Stomach smooth muscle (tissue), 2 donors: ENCODE measurements at regions not wholly inside any gene's neighbourhood (a gene's known extent, or its start where the extent isn't known, plus 50 kb on each side); places are given as distances from the start of the nearest gene placed in this dataset.

Source experiments
- H3K27ac ChIP-seq: one replicate; pipeline ENCODE4 v1.7.0; 2013; ENCODE audit warnings: mild to moderate bottlenecking, low read length, inconsistent platforms
- H3K27me3 ChIP-seq, 2 donors: one replicate each; pipeline ENCODE4 v1.7.0; 2013; ENCODE audit warnings: low read length in 2 of 2; ENCODE audit not compliant: insufficient read depth in 2 of 2, control insufficient read depth in 1 of 2
- H3K36me3 ChIP-seq, 2 donors: one replicate each; pipeline ENCODE4 v1.7.0; 2013; ENCODE audit warnings: low read length in 2 of 2; ENCODE audit not compliant: control insufficient read depth in 2 of 2, insufficient read depth in 2 of 2
- H3K4me1 ChIP-seq: one replicate; pipeline ENCODE4 v1.7.0; 2013; ENCODE audit warnings: low read length; ENCODE audit not compliant: control insufficient read depth, insufficient read depth
- H3K4me3 ChIP-seq, 2 donors: one replicate each; pipeline ENCODE4 v1.7.0; 2013; ENCODE audit warnings: low read length in 2 of 2
- H3K9ac ChIP-seq, 2 donors: one replicate each; pipeline ENCODE4 v1.7.0; 2013; ENCODE audit warnings: low read length in 2 of 2, mild to moderate bottlenecking in 1 of 2
- H3K9me3 ChIP-seq, 2 donors: one replicate each; pipeline ENCODE4 v1.7.0; 2013; ENCODE audit warnings: low read length in 2 of 2; ENCODE audit not compliant: control insufficient read depth in 2 of 2
- donor health status: healthy.
- donor health status: Pancreatic carcinoma.

DNA sequence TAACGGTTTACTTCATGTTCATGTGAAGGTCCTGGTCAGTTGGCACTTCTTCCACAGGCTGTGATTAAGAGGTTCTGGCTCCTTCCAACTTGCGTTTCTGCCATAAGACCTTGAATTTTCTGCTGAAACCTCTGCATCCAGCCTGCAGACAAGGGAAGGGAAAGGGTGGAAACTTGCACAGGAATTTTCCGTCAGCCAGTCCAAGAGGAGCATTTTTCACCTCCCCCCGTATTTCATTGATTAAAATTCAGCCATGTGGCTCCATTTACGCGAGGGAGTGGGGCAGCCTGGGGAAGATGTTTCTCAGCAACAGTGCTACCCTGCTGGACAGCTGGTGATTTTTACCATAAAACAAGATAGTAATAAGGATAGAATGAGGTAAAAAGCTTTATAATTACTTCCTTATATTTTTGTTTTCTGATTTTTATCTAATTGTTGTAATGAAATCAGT, 101.5 kb upstream of the SMIM36 start:
- Histone ChIP-seq H3K27ac (no peak overlapping the region), H3K9me3 (no peaks in the 10 kb centered on the region), H3K9ac (no peak overlapping the region), H3K27me3 (no peaks in the 10 kb centered on the region), H3K36me3 (no peaks in the 10 kb centered on the region), H3K4me1 (peaks cover 25% of the 10 kb centered on the region), H3K4me3 (no peak overlapping the region)

DNA sequence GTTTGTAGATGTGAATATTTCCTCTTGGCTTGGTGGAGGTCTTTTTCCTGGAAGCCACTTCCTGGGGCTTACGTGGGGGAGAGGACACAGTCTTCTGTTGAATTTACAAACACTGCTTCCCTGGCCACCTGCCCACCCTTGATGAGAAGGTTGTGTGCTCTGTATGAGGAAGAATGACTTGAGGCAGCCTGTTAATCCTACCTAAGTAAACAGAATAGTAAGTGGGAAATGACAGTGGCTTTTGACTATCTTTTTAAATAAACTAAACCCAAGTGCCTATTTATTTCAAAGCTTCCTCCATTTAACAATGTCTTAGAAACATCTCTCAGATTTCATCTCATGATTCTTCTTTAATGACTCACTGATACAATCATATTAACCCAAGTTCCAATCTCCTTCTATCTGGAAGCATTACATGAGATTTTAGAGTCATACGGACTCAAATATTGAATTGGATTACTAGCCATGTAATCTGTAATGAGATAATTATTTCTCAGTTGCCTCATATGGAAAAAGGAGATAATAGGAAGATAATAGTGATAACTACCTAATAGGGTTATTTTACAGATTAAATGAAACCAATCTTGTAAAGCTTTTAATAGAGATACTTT, 96.6 kb upstream of the SMIM36 start:
- H3K36me3 ChIP-seq, result no peaks in the 10 kb centered on the region
- no peaks in the 10 kb centered on the region for H3K27me3 ChIP-seq
- H3K4me1 ChIP-seq, result peaks cover 25% of the 10 kb centered on the region
- H3K4me3 ChIP-seq, result no peak overlapping the region
- no peak overlapping the region for H3K9ac ChIP-seq
- no peaks in the 10 kb centered on the region for H3K9me3 ChIP-seq
- H3K27ac ChIP-seq, result peak overlapping the region; percentile 53

DNA sequence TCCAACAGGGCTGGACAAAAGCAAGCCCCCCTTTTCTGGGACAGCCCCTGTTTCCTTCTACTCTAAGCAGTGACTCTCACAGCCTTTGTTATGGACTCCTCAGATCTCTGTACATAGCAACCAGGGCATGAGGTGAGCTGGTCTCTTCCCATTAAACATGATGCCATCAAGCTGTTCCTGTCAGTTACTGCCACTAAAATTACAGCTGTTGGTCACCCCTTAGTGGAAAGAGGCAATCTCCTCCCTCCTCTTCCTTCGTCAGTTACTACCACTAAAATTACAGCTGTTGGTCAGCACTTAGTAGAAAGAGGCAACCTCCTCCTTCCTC, 95.2 kb upstream of the SMIM36 start:
- H3K27me3 ChIP-seq, result no peaks in the 10 kb centered on the region
- no peaks in the 10 kb centered on the region for H3K9me3 ChIP-seq
- H3K27ac ChIP-seq, result no peak overlapping the region
- no peak overlapping the region for H3K9ac ChIP-seq
- H3K4me1 ChIP-seq, result peaks cover 21% of the 10 kb centered on the region
- H3K36me3 ChIP-seq, result no peaks in the 10 kb centered on the region
- H3K4me3 ChIP-seq, result no peak overlapping the region

DNA sequence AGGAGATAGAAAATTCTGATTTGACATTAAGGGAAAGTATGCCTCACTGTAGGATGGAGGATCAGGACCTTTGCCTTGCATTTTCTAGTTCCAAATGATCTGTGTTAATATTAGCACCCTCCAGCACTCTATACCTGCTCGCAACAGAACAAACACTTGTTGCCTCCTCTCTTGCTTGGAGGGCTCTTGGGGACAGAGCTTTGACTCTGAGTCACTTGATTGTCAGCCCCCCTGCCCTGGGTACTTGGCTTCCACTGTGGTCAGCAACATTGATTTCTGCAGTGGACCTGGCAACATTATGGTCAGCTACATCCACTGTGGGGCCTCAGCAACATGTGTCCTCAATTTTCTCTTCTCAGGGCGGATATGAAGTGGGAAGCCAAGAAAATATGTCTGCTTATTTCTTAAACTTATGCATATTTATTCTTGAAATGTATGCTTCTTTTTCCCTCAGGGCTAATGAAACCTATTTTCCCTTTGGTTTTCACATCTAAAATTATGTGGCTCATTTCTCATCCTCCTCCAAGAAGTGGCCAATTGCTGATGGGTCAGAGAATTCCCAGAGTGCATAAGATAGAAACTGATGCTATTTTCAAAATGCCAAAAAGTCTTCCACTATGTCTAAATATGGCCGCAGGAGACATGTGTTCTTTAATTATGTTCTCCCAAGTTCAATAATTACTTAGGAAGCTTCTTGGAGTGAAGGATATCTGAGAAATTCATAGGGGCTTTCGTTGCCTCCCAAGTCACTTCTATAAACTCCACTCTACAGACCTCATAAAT, 94.6 kb upstream of the SMIM36 start:
- Histone ChIP-seq H3K36me3 (no peaks in the 10 kb centered on the region), H3K4me3 (no peak overlapping the region), H3K4me1 (peaks cover 21% of the 10 kb centered on the region), H3K9me3 (no peaks in the 10 kb centered on the region), H3K27ac (no peak overlapping the region), H3K27me3 (no peaks in the 10 kb centered on the region), H3K9ac (no peak overlapping the region)

DNA sequence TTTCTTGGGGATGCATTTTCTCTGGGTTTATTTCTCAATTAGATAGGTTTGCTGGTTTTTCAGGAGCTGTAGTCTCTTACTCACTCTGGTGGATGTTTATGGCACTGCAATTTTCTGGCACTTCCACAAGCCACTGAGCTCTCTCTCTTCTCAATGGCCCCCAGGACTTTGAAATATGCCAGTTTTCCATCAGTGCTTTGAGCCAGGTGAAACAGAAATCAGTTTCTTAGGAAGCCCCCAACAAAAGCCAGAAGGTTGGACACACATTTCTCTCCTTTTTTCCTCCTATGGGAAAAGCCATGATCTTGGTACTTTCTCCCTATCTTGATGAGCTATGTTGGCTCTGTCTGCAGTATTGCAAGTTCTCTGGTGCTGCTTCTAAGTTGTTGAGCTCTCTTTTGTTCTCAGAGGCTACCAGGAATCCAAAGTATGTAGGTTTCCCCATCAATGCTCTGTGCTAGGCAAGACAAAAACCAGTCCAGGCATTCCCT, 90.7 kb upstream of the SMIM36 start:
- Histone ChIP-seq H3K4me3 (no peak overlapping the region), H3K9me3 (no peaks in the 10 kb centered on the region), H3K9ac (no peak overlapping the region), H3K27me3 (no peaks in the 10 kb centered on the region), H3K36me3 (no peaks in the 10 kb centered on the region), H3K27ac (no peak overlapping the region), H3K4me1 (no peaks in the 10 kb centered on the region)

DNA sequence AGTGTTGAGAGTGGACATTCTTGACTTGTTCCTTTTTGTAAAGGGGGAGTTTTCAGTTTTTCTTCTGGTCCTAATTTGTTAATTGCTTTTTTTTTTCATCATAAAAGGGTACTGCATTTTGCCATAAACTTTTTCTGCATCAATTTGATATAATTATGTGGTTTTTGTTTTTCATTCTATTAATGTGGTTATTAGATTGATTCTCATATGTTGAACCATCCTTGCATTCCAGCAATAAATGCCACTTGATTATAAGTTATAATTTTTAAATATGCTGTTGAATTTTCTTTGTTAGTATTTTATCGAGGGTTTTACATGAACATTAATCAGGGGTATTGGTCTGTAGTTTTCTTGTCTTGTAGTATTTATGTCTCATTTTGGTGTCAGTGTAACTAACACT, 87.2 kb upstream of the SMIM36 start:
- H3K9me3 ChIP-seq, result no peaks in the 10 kb centered on the region
- H3K4me1 ChIP-seq, result no peaks in the 10 kb centered on the region
- H3K27me3 ChIP-seq, result no peaks in the 10 kb centered on the region
- H3K27ac ChIP-seq, result no peak overlapping the region
- H3K36me3 ChIP-seq, result no peaks in the 10 kb centered on the region
- no peak overlapping the region for H3K9ac ChIP-seq
- no peak overlapping the region for H3K4me3 ChIP-seq

DNA sequence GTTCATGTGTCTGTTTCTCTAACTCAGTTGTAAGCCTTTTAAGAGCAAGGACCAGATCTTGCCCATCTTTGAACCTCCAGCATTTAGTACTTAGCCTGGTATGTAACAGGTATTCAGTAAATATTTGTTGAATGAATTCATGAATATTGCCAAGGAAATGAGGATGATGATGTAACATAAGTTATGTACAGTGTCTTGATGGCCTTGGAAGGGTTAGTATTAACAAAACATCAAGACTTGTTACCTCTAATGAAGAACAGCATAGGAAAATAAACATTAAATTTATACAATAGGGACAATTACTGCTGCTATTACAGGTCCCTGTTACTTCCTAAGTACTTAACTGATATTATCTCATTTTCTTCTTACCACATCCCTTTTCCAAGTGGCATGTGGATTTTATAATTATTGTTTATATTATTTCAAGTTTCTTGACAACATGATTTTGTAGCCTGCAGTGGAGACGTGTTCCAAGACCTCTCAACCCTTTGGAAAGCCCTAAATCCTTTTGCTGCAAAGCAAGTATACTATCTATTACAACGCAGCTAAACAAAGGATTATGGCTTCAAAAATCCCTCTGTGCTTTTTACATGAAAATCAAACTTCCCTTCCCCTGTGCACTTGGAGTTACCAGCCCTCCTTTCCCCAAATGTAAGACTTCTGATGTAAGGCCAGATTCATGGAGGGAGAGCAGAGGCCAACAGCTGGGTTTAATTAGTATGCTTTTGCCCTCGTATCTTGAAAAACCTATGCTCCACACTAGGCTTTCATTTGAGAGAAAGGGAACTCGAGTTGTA, 77.4 kb upstream of the SMIM36 start:
- H3K27ac ChIP-seq, result peak overlapping the region; percentile 13
- no peak overlapping the region for H3K9ac ChIP-seq
- no peaks in the 10 kb centered on the region for H3K36me3 ChIP-seq
- H3K9me3 ChIP-seq, result no peaks in the 10 kb centered on the region
- H3K27me3 ChIP-seq, result no peaks in the 10 kb centered on the region
- no peak overlapping the region for H3K4me3 ChIP-seq
- H3K4me1 ChIP-seq, result peaks cover 4% of the 10 kb centered on the region

DNA sequence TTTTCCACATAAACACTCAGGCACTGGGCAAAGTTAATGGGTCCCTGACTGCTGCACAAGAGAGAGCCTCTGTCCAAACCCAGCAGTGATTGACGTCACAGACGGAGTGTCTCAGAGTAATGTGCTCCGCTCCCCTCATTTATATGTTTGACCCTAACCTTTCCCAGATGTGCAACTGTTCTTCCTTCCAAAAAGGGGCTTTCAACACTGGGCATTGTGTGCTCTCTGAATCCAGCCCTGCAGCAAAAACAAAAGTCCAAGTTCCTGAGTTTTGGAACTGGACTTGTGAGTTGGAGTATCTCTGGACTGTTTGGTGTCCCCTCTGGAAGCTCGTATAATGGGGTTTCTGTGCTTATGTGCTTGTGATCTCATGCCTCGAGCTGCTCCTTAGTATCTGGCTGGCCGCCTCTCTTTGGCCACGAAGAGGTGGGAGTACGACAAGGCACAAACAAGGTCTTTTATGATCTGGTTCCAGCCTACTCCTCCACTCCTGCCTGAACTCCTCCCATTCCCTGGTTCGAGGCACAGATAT, 76.4 kb upstream of the SMIM36 start:
- Histone ChIP-seq H3K9ac (no peak overlapping the region), H3K9me3 (no peaks in the 10 kb centered on the region), H3K27ac (peak overlapping the region; percentile 13), H3K4me3 (peak overlapping the region in 1 of 2 donors; percentile 35), H3K4me1 (peaks cover 4% of the 10 kb centered on the region), H3K27me3 (no peaks in the 10 kb centered on the region), H3K36me3 (no peaks in the 10 kb centered on the region)

DNA sequence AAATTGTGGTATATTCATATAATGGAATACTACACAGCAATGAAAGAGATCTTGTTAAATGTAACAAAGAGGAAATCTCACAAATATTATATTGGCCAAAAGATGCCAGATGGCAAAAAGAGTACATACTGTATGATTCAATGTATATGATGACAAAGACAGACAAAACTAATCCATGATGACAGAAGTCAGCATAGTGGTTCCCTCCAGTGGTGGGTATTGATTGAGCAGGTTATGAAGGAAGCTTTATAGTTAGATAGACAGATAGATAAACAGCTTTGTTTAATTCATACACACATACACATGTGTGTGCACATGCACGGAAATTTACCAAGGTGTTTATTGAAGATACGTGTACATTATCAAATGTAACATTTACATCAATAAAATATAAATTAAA, 74.4 kb upstream of the SMIM36 start:
- Histone ChIP-seq H3K27ac (no peak overlapping the region), H3K9ac (no peak overlapping the region), H3K9me3 (no peaks in the 10 kb centered on the region), H3K27me3 (no peaks in the 10 kb centered on the region), H3K4me1 (peaks cover 4% of the 10 kb centered on the region), H3K36me3 (no peaks in the 10 kb centered on the region), H3K4me3 (no peak overlapping the region)

DNA sequence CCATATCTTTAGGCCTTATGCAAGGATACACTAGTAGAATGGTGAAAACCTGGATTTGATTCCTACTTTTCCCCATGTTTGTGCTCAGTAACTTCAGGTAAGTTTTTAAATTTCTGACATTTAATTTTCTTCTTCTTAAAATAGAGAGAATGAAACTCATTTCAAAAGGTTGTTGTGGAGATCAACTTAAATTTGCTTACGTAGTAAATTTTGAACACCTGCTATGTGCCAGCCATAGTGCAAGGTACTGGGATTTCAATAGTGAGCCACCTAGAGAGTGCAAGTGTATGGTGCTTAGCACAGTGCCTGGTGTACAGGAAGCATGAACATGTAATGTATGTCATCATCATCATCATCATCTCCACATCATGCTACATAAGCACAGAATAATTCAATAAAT, 73.6 kb upstream of the SMIM36 start:
- Histone ChIP-seq H3K27me3 (no peaks in the 10 kb centered on the region), H3K9ac (no peak overlapping the region), H3K4me1 (peaks cover 4% of the 10 kb centered on the region), H3K4me3 (no peak overlapping the region), H3K9me3 (no peaks in the 10 kb centered on the region), H3K36me3 (no peaks in the 10 kb centered on the region), H3K27ac (no peak overlapping the region)
